ENCODE measurements at regions not wholly inside any gene's neighbourhood (a gene's known extent, or its start where the extent isn't known, plus 50 kb on each side); places are given as distances from the start of the nearest gene placed in this dataset.
"Not testable (repeated sequence)": the region's sequence is repeated elsewhere in the genome, so short reads cannot be mapped to it uniquely, and the experiment has no call there.

GRCh38 chr7:56370208-56370872 is 254.1 kb upstream of the NUPR2 start:
- H3K27ac ChIP-seq (ENCODE audit: low read depth in 1 of 2, low read length in 2 of 2); intact Hi-C loops (cut with DNase I, micrococcal nuclease); H3K36me3 ChIP-seq (ENCODE audit: insufficient read depth, low read length); H3K27ac Mint-ChIP-seq; CTCF ChIA-PET; ATAC-seq (ENCODE audit: poor library complexity); DNase-seq; H3K27me3 Mint-ChIP-seq; H3K36me3 Mint-ChIP-seq (ENCODE audit: low read depth); H3K4me3 ChIP-seq (ENCODE audit: low read length); H3K27me3 ChIP-seq (ENCODE audit: control insufficient read depth in 1 of 2, insufficient read depth in 2 of 2, low read length in 2 of 2); H3K9me3 Mint-ChIP-seq; POLR2A ChIA-PET; H3K4me1 Mint-ChIP-seq (ENCODE audit: low read depth); H3K4me1 ChIP-seq (ENCODE audit: insufficient read depth, low read length); H3K4me3 Mint-ChIP-seq: not testable (repeated sequence)
- H3K9me3 ChIP-seq (ENCODE audit: control insufficient read depth in 1 of 2, insufficient read depth in 1 of 2, low read length in 2 of 2), result peaks cover 0 to 66% of the 10 kb centered on the region in 2 experiments

DNA sequence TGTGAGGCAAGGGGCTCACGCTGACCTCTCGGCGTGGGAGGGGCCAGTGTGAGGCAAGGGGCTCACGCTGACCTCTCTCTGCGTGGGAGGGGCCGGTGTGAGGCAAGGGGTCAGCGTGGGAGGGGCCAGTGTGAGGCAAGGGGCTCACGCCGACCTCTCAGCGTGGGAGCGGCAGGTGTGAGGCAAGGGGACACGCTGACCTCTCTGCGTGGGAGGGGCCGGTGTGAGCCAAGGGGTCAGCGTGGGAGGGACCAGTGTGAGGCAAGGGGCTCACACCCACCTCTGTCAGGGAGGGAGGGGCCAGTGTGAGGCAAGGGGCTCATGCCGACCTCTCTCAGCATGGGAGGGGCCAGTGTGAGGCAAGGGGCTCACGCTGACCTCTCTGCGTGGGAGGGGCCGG is 251.7 kb upstream of the NUPR2 start:
- H3K4me3 Mint-ChIP-seq; ATAC-seq (ENCODE audit: poor library complexity); H3K27ac Mint-ChIP-seq; H3K27ac ChIP-seq (ENCODE audit: low read depth in 1 of 2, low read length in 2 of 2); H3K4me1 ChIP-seq (ENCODE audit: insufficient read depth, low read length); H3K36me3 ChIP-seq (ENCODE audit: insufficient read depth, low read length); H3K4me1 Mint-ChIP-seq (ENCODE audit: low read depth); H3K4me3 ChIP-seq (ENCODE audit: low read length); CTCF ChIA-PET; H3K27me3 Mint-ChIP-seq; POLR2A ChIA-PET; intact Hi-C loops (cut with DNase I, micrococcal nuclease); DNase-seq; H3K9me3 Mint-ChIP-seq; H3K27me3 ChIP-seq (ENCODE audit: control insufficient read depth in 1 of 2, insufficient read depth in 2 of 2, low read length in 2 of 2); H3K36me3 Mint-ChIP-seq (ENCODE audit: low read depth): not testable (repeated sequence)
- H3K9me3 ChIP-seq (ENCODE audit: control insufficient read depth in 1 of 2, insufficient read depth in 1 of 2, low read length in 2 of 2), result peaks cover 0 to 70% of the 10 kb centered on the region in 2 experiments

DNA sequence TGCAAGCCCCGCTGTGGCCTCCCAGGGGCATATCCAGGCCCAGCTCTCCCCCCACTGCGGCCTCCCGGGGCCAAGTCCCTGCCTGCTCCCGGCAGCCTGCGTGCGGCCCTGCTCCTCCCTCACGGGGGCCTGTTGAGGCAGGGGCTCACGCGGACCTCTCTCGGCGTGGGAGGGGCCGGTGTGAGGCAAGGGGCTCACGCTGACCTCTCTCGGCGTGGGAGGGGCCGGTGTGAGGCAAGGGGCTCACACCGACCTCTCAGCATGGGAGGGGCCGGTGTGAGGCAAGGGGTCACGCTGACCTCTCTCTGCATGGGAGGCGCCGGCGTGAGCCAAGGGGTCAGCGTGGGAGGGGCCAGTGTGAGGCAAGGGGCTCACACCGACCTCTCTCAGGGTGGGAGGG is 251.2 kb upstream of the NUPR2 start:
- H3K36me3 Mint-ChIP-seq (ENCODE audit: low read depth); H3K4me1 Mint-ChIP-seq (ENCODE audit: low read depth); H3K4me3 Mint-ChIP-seq; H3K27ac ChIP-seq (ENCODE audit: low read depth in 1 of 2, low read length in 2 of 2); CTCF ChIA-PET; H3K36me3 ChIP-seq (ENCODE audit: insufficient read depth, low read length); POLR2A ChIA-PET; H3K27ac Mint-ChIP-seq; H3K9me3 Mint-ChIP-seq; intact Hi-C loops (cut with DNase I, micrococcal nuclease); H3K4me1 ChIP-seq (ENCODE audit: insufficient read depth, low read length); ATAC-seq (ENCODE audit: poor library complexity); H3K27me3 ChIP-seq (ENCODE audit: control insufficient read depth in 1 of 2, insufficient read depth in 2 of 2, low read length in 2 of 2); H3K27me3 Mint-ChIP-seq; H3K4me3 ChIP-seq (ENCODE audit: low read length): not testable (repeated sequence)
- H3K9me3 ChIP-seq (ENCODE audit: control insufficient read depth in 1 of 2, insufficient read depth in 1 of 2, low read length in 2 of 2), result peaks cover 0 to 74% of the 10 kb centered on the region in 2 experiments
- DNase-seq, result peak in 3 of 14 experiments; percentile 2 to 17 (median 5)

GRCh38 chr7:56366701-56367100 is 250.5 kb upstream of the NUPR2 start:
- POLR2A ChIA-PET; intact Hi-C loops (cut with DNase I, micrococcal nuclease); H3K27ac ChIP-seq (ENCODE audit: low read depth in 1 of 2, low read length in 2 of 2): not testable (repeated sequence)

DNA sequence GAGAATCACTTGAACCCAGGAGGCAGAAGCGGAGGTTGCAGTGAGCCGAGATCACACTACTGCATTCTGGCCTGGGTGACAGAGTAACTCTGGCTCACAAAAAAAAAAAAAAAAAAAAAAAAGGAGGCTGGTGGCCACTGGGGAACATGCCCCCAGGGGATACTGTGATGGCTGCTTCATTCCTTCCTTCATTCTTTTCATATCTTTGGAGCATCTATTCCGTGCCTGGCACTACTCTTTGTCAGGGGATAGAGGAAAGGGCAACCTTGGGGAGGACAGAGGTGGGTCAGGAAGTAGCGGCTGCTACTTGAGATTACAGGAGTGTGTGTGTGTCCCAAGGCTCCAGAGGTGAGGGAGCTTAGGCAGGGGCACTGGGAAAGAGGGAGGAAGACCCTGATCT is 236.4 kb upstream of the NUPR2 start:
- CTCF ChIA-PET; intact Hi-C loops (cut with DNase I, micrococcal nuclease): not testable (repeated sequence)

More at GRCh38 chr7:56366701-56367100, 250.5 kb upstream of the NUPR2 start:
- H3K27me3 ChIP-seq (ENCODE audit: control insufficient read depth in 1 of 2, insufficient read depth in 2 of 2, low read length in 2 of 2); DNase-seq; CTCF ChIA-PET; H3K4me3 Mint-ChIP-seq; H3K36me3 ChIP-seq (ENCODE audit: insufficient read depth, low read length); H3K9me3 Mint-ChIP-seq; H3K27ac Mint-ChIP-seq; H3K4me1 Mint-ChIP-seq (ENCODE audit: low read depth); H3K36me3 Mint-ChIP-seq (ENCODE audit: low read depth); ATAC-seq (ENCODE audit: poor library complexity); H3K27me3 Mint-ChIP-seq; H3K4me3 ChIP-seq (ENCODE audit: low read length); H3K4me1 ChIP-seq (ENCODE audit: insufficient read depth, low read length): not testable (repeated sequence)
- peaks cover 0 to 74% of the 10 kb centered on the region in 2 experiments for H3K9me3 ChIP-seq (ENCODE audit: control insufficient read depth in 1 of 2, insufficient read depth in 1 of 2, low read length in 2 of 2)

DNA sequence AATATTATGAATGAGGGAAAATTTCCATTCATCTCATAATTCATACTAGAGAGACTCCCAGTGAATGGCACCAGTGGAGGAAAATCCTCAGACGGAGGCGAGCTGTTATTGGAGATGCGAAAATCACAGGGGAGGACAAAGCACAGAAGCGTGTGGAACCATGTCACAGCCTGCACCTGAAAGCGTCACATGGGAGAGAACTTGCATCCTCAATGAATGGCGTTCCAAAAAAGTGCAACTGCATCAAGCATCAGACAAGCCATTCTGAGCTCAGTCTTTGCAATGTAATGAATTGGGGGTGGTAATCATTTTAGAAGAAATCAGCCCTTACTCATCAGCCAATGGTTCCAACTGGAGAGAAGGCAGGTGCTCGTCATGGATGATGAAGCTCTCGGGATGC is 235.0 kb upstream of the NUPR2 start:
- H3K27me3 Mint-ChIP-seq; DNase-seq; intact Hi-C loops (cut with DNase I, micrococcal nuclease): not testable (repeated sequence)

More for the DNA sequence above, 236.4 kb upstream of the NUPR2 start:
- H3K27me3 Mint-ChIP-seq; H3K4me3 ChIP-seq (ENCODE audit: low read length); H3K27ac Mint-ChIP-seq; H3K4me1 ChIP-seq (ENCODE audit: insufficient read depth, low read length); ATAC-seq (ENCODE audit: poor library complexity); H3K27ac ChIP-seq (ENCODE audit: low read depth in 1 of 2, low read length in 2 of 2); DNase-seq; H3K36me3 ChIP-seq (ENCODE audit: insufficient read depth, low read length); H3K4me3 Mint-ChIP-seq; H3K36me3 Mint-ChIP-seq (ENCODE audit: low read depth); H3K27me3 ChIP-seq (ENCODE audit: control insufficient read depth in 1 of 2, insufficient read depth in 2 of 2, low read length in 2 of 2); POLR2A ChIA-PET; H3K4me1 Mint-ChIP-seq (ENCODE audit: low read depth); H3K9me3 Mint-ChIP-seq: not testable (repeated sequence)
- peaks cover 0 to 24% of the 10 kb centered on the region in 2 experiments for H3K9me3 ChIP-seq (ENCODE audit: control insufficient read depth in 1 of 2, insufficient read depth in 1 of 2, low read length in 2 of 2)

GRCh38 chr7:56348311-56348710 is 232.1 kb upstream of the NUPR2 start:
- H3K9me3 ChIP-seq (ENCODE audit: control insufficient read depth in 1 of 2, insufficient read depth in 1 of 2, low read length in 2 of 2); H3K27ac Mint-ChIP-seq; POLR2A ChIA-PET; intact Hi-C loops (cut with DNase I, micrococcal nuclease); H3K36me3 Mint-ChIP-seq (ENCODE audit: low read depth); H3K27me3 ChIP-seq (ENCODE audit: control insufficient read depth in 1 of 2, insufficient read depth in 2 of 2, low read length in 2 of 2); H3K4me1 Mint-ChIP-seq (ENCODE audit: low read depth); DNase-seq; H3K4me3 ChIP-seq (ENCODE audit: low read length); CTCF ChIA-PET; H3K27ac ChIP-seq (ENCODE audit: low read depth in 1 of 2, low read length in 2 of 2); H3K9me3 Mint-ChIP-seq; ATAC-seq (ENCODE audit: poor library complexity); H3K4me3 Mint-ChIP-seq; H3K4me1 ChIP-seq (ENCODE audit: insufficient read depth, low read length); H3K27me3 Mint-ChIP-seq; H3K36me3 ChIP-seq (ENCODE audit: insufficient read depth, low read length): not testable (repeated sequence)

More for the DNA sequence above, 235.0 kb upstream of the NUPR2 start:
- H3K27ac Mint-ChIP-seq; H3K27me3 ChIP-seq (ENCODE audit: control insufficient read depth in 1 of 2, insufficient read depth in 2 of 2, low read length in 2 of 2); CTCF ChIA-PET; H3K4me1 Mint-ChIP-seq (ENCODE audit: low read depth); H3K4me3 ChIP-seq (ENCODE audit: low read length); ATAC-seq (ENCODE audit: poor library complexity); H3K4me1 ChIP-seq (ENCODE audit: insufficient read depth, low read length); H3K36me3 ChIP-seq (ENCODE audit: insufficient read depth, low read length); H3K9me3 Mint-ChIP-seq; H3K36me3 Mint-ChIP-seq (ENCODE audit: low read depth); POLR2A ChIA-PET; H3K27ac ChIP-seq (ENCODE audit: low read depth in 1 of 2, low read length in 2 of 2); H3K4me3 Mint-ChIP-seq: not testable (repeated sequence)
- H3K9me3 ChIP-seq (ENCODE audit: control insufficient read depth in 1 of 2, insufficient read depth in 1 of 2, low read length in 2 of 2), result peaks cover 0 to 20% of the 10 kb centered on the region in 2 experiments

All from CD4-positive, alpha-beta T cell (primary cell).